ENCODE measurements at regions not wholly inside any gene's neighbourhood (a gene's known extent, or its start where the extent isn't known, plus 50 kb on each side); places are given as distances from the start of the nearest gene placed in this dataset.

DNA sequence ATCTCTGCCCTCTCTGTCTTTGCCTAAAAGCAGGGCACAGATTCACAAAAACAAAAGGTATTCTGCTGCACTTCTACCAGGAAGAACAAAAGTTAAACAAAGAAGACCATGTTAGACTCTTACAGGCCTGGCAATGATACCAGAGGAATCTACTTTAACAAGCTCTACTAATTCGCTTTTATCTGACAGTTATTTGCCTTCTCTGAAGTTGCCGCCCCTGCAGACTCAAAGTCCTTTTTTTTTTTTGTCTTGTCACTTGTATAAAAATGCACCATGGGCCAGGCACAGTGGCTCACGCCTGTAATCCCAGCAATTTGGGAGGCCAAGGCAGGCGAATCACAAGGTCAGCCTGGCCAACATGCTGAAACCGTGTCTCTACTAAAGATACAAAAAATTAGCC, 176.5 kb upstream of the UBL3 start:
- H3K36me3 ChIP-seq, result no peaks in the 10 kb centered on the region
- TF ChIP-seq, protein P1, sequence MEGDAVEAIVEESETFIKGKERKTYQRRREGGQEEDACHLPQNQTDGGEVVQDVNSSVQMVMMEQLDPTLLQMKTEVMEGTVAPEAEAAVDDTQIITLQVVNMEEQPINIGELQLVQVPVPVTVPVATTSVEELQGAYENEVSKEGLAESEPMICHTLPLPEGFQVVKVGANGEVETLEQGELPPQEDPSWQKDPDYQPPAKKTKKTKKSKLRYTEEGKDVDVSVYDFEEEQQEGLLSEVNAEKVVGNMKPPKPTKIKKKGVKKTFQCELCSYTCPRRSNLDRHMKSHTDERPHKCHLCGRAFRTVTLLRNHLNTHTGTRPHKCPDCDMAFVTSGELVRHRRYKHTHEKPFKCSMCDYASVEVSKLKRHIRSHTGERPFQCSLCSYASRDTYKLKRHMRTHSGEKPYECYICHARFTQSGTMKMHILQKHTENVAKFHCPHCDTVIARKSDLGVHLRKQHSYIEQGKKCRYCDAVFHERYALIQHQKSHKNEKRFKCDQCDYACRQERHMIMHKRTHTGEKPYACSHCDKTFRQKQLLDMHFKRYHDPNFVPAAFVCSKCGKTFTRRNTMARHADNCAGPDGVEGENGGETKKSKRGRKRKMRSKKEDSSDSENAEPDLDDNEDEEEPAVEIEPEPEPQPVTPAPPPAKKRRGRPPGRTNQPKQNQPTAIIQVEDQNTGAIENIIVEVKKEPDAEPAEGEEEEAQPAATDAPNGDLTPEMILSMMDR (IDR thresholded peaks at IDR 0.05; ENCODE audit: low read depth, low read length), result no peak
- H3K4me1 ChIP-seq (ENCODE audit: low read depth), result no peaks in the 10 kb centered on the region

DNA sequence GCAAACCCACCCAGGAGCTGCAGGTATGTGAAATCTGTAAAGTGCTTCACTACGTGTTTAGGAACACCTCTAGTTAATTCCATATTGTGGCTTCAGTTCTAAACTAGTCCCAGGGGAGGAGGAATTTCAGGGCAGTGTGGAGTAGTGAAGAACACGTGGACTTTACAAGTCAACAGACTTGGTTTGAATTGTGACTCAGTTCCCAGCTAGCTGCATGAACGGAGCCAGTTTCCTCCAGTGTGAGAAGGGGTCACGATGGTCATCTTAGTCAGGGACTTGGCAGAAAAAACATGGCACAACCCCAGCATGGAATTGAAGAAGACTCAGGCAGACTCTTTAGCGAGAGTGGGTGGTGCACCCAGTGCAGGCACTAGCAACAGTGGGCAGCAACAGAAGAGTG, 175.7 kb upstream of the UBL3 start:
- no peaks in the 10 kb centered on the region for H3K4me1 ChIP-seq (ENCODE audit: low read depth)
- no peak overlapping the region for H3K4me3 ChIP-seq
- no peaks in the 10 kb centered on the region for H3K9me3 ChIP-seq (ENCODE audit: low read depth)
- peak in 1 of 2 donors; percentile 12 for DNase-seq (ENCODE audit: low read depth in 1 of 2, low spot score in 1 of 2)
- H3K27ac ChIP-seq, result no peak overlapping the region
- H3K27me3 ChIP-seq, result no peaks in the 10 kb centered on the region
- TF ChIP-seq, protein P1 (IDR thresholded peaks at IDR 0.05; ENCODE audit: low read depth, low read length), result no peak
- H3K36me3 ChIP-seq, result no peaks in the 10 kb centered on the region

More for the DNA sequence above, 176.5 kb upstream of the UBL3 start:
- Histone ChIP-seq H3K9me3 (ENCODE audit: low read depth) (no peaks in the 10 kb centered on the region), H3K27me3 (no peaks in the 10 kb centered on the region), H3K27ac (no peak overlapping the region), H3K4me3 (no peak overlapping the region)
- no peak for DNase-seq (ENCODE audit: low read depth in 1 of 2, low spot score in 1 of 2)

DNA sequence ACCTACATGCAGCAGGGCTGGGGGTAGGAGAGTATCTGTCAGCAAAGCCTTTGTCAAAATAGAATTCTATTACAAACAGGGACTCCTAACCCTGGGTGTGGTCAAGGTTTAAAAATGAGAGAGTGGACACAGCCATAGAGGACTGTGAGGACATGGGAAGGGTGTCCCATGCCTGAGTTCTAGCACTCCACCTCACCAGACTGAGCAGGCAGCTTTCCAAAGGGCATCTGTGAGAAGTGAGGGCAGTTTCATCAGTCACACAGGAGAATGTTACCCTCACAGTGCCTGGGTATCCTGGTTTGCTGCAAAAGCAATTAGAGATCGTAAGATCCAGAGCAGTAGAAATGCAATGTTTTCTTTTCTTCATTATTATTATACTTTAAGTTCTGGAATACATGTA, 174.9 kb upstream of the UBL3 start:
- H3K4me1 ChIP-seq (ENCODE audit: low read depth), result no peaks in the 10 kb centered on the region
- H3K27me3 ChIP-seq, result no peaks in the 10 kb centered on the region
- no peaks in the 10 kb centered on the region for H3K9me3 ChIP-seq (ENCODE audit: low read depth)
- H3K4me3 ChIP-seq, result no peak overlapping the region
- no peak overlapping the region for H3K27ac ChIP-seq
- TF ChIP-seq, protein P1 (IDR thresholded peaks at IDR 0.05; ENCODE audit: low read depth, low read length), result no peak
- DNase-seq (ENCODE audit: low read depth in 1 of 2, low spot score in 1 of 2), result no peak
- H3K36me3 ChIP-seq, result no peaks in the 10 kb centered on the region

DNA sequence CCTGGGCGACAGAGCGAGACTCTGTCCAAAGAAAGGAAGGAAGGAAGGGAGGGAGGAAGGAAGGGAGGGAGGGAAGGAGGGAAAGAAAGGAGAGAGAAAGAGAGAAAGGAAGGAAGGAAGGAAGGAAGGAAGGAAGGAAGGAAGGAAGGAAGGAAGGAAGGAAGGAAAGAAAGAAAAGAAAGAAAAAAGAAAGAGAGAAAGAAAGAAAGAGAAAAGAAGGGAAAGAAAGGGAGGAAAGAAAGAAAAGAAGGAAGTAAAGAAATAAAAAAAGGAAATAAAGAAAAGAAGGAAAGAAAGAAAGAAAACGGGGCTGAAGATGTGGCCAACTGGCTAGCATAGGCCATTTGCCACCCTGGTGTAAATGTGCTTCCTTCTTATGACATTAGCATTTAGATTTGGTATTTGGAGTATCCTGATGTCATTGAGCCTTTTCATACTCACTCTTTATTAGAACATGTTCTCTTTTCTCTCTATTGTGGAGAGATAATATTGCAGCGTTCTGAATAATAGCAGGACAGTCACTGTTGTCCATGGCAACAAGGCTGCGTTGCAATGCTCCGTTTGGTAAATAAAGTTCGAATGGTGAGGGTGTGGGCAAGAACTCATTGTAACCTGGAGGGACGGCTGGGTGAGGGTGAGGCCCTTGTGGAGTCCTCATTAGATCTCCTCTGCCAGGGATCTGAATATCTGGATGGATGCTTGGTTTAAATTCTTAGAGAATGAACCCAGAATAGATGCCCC, 173.9 kb upstream of the UBL3 start:
- H3K27ac ChIP-seq, result no peak overlapping the region
- DNase-seq (ENCODE audit: low read depth in 1 of 2, low spot score in 1 of 2), result no peak
- no peaks in the 10 kb centered on the region for H3K9me3 ChIP-seq (ENCODE audit: low read depth)
- no peaks in the 10 kb centered on the region for H3K36me3 ChIP-seq
- H3K27me3 ChIP-seq, result no peaks in the 10 kb centered on the region
- TF ChIP-seq, protein P1 (IDR thresholded peaks at IDR 0.05; ENCODE audit: low read depth, low read length), result no peak
- no peak overlapping the region for H3K4me3 ChIP-seq
- H3K4me1 ChIP-seq (ENCODE audit: low read depth), result no peaks in the 10 kb centered on the region

DNA sequence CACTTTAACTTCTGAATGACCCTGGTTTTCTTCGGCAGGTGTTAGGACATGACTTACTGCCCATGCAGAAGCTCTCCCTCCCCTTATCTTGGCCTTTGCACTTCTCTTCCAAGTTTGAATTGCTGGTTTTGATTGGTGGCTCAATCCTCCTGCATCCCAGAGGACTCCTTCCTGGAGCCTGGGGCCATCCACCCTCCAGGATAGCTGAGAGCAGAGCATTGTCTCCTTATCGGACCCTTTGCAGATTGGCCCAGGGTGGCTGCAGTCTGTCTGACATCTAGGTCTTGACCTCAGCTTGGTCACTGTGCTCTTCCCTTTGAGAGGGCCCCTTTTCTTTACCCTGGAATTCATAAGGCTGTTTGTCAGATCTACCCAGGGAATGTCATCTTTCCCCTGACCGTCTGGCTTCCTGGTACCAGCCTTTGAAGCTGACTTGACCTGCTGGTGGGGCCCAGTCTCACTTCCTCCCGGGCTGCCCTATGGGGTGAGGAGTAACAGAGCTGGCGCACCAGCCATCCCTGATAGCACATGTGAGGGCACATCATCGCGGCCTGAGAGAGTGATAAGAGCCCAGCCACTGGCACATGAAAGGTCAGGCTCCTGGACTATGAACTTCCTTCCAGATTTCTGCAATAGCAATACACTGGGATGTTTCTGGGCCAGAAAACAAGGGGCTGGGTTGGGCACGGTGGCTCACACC, 172.9 kb upstream of the UBL3 start:
- Histone ChIP-seq H3K9me3 (ENCODE audit: low read depth) (no peaks in the 10 kb centered on the region), H3K4me3 (no peak overlapping the region), H3K27ac (no peak overlapping the region), H3K27me3 (no peaks in the 10 kb centered on the region), H3K4me1 (ENCODE audit: low read depth) (no peaks in the 10 kb centered on the region), H3K36me3 (no peaks in the 10 kb centered on the region)
- no peak for DNase-seq (ENCODE audit: low read depth in 1 of 2, low spot score in 1 of 2)
- TF ChIP-seq, protein P1 (IDR thresholded peaks at IDR 0.05; ENCODE audit: low read depth, low read length), result no peak

Measured in cardiac muscle cell (in vitro differentiated cells and primary cell).